OCI-LY1 (cell line): ENCODE measurements at regions not wholly inside any gene's neighbourhood (a gene's known extent, or its start where the extent isn't known, plus 50 kb on each side); places are given as distances from the start of the nearest gene placed in this dataset.

ENCODE experiments used
- EZH2 ChIP-seq: fragments of 200-600 bp; sonication (generic), shearing (Covaris generic); IDR thresholded peaks from 2 replicates; pipeline ENCODE4 v1.8.0; 2017; ENCODE audit warnings: borderline replicate concordance, mixed run types, mild to moderate bottlenecking, antibody characterized with exemption, low read length, moderate library complexity, mixed read lengths
- TF ChIP-seq, protein P1 (sequence below): fragments of 200-600 bp; sonication (generic), shearing (Covaris generic); IDR thresholded peaks from 2 replicates; pipeline ENCODE4 v1.5.1; 2017; ENCODE audit warnings: mild to moderate bottlenecking, antibody characterized with exemption, low read length, moderate library complexity, mixed read lengths

DNA sequence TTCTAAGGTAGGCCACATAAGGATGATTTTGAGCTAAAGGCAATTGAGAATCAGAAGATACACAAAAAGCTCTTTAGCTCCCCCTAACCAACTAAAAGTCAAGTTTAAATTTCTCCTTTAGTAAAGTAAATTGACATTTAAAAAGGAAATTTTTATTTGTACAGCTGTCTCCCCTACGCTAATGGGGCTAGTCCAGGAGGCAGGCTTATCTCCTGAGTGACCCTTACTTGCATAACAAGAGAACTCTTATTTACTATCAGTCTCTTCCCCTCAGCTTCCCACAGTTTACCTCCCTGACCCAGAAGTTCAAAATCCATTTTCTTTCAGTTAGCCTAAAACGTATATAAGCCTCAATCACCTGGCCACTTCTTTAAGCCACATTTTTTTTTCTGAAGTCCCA, 1002.8 kb upstream of the NRXN1 start:
- TF ChIP-seq, protein P1, sequence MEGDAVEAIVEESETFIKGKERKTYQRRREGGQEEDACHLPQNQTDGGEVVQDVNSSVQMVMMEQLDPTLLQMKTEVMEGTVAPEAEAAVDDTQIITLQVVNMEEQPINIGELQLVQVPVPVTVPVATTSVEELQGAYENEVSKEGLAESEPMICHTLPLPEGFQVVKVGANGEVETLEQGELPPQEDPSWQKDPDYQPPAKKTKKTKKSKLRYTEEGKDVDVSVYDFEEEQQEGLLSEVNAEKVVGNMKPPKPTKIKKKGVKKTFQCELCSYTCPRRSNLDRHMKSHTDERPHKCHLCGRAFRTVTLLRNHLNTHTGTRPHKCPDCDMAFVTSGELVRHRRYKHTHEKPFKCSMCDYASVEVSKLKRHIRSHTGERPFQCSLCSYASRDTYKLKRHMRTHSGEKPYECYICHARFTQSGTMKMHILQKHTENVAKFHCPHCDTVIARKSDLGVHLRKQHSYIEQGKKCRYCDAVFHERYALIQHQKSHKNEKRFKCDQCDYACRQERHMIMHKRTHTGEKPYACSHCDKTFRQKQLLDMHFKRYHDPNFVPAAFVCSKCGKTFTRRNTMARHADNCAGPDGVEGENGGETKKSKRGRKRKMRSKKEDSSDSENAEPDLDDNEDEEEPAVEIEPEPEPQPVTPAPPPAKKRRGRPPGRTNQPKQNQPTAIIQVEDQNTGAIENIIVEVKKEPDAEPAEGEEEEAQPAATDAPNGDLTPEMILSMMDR: 0 out of 2 replicates have a peak, but pooled peaks have one; percentile 5
- no peak for TF ChIP-seq EZH2
